Fibroblast of villous mesenchyme (primary cell): ENCODE measurements at regions not wholly inside any gene's neighbourhood (a gene's known extent, or its start where the extent isn't known, plus 50 kb on each side); places are given as distances from the start of the nearest gene placed in this dataset.

Source experiments
- DNase-seq: peaks from one replicate; pipeline ENCODE4 v3.0.0-alpha.2; 2010; ENCODE audit warnings: low read depth
- H3K4me3 ChIP-seq: 2 replicates; pipeline ENCODE4 v1.5.1; 2011; ENCODE audit warnings: low read depth, mild to moderate bottlenecking, low read length
- TF ChIP-seq, protein P1 (sequence below): IDR thresholded peaks from 2 replicates; pipeline ENCODE4 v1.5.1; 2012; ENCODE audit warnings: low read depth, mild to moderate bottlenecking, low read length; ENCODE audit not compliant: insufficient read depth

DNA sequence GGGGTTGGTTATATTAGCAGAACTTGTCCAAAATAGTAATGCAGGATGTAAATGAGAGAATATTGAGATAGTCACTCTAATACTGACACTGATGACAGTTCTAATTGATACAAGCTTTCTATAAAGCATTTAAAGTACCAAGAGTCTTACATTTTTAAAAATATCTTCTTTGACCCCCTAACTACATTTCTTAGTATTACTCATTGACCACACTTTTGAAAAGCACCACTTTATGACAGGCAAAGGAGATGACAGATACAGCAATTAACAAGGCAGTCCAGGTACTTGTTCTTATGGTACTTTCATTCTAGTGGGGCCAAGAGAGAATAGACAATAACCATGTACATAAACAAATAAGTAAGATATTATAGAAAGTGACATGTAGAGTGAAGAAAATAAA, 139.4 kb upstream of the EYA4 start:
- no peak for DNase-seq
- TF ChIP-seq, protein P1, sequence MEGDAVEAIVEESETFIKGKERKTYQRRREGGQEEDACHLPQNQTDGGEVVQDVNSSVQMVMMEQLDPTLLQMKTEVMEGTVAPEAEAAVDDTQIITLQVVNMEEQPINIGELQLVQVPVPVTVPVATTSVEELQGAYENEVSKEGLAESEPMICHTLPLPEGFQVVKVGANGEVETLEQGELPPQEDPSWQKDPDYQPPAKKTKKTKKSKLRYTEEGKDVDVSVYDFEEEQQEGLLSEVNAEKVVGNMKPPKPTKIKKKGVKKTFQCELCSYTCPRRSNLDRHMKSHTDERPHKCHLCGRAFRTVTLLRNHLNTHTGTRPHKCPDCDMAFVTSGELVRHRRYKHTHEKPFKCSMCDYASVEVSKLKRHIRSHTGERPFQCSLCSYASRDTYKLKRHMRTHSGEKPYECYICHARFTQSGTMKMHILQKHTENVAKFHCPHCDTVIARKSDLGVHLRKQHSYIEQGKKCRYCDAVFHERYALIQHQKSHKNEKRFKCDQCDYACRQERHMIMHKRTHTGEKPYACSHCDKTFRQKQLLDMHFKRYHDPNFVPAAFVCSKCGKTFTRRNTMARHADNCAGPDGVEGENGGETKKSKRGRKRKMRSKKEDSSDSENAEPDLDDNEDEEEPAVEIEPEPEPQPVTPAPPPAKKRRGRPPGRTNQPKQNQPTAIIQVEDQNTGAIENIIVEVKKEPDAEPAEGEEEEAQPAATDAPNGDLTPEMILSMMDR = no peak
- no peak overlapping the region for H3K4me3 ChIP-seq

GRCh38 chr6:133106934-133107333, 134.2 kb upstream of the EYA4 start:
- DNase-seq = no peak
- TF ChIP-seq, protein P1 = no peak
- no peak overlapping the region for H3K4me3 ChIP-seq

GRCh38 chr6:133108419-133108818, 132.7 kb upstream of the EYA4 start:
- DNase-seq = no peak
- no peak overlapping the region for H3K4me3 ChIP-seq
- TF ChIP-seq, protein P1 = no peak

GRCh38 chr6:133114973-133115372, 126.2 kb upstream of the EYA4 start:
- TF ChIP-seq, protein P1 = no peak
- no peak for DNase-seq
- no peak overlapping the region for H3K4me3 ChIP-seq

DNA sequence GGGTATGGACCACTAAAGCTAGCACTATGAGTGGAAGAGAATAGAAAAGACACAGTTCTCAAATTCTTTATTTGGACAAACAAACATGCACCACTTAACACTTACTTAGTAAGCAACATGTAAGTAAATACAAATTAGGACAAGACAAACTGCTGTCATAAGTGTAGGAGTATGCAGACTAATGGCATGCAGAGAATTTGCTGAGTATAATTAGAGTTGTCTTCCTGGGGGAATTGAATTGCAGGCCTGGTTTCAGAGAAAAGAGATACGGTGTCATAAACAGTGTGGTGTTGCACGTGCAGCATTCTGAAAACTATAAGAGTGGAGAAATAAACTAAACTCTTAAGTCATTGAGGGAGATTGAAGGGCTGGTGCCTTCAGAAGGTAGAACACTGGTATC, 125.2 kb upstream of the EYA4 start:
- DNase-seq = no peak
- no peak overlapping the region for H3K4me3 ChIP-seq
- TF ChIP-seq, protein P1 = no peak

DNA sequence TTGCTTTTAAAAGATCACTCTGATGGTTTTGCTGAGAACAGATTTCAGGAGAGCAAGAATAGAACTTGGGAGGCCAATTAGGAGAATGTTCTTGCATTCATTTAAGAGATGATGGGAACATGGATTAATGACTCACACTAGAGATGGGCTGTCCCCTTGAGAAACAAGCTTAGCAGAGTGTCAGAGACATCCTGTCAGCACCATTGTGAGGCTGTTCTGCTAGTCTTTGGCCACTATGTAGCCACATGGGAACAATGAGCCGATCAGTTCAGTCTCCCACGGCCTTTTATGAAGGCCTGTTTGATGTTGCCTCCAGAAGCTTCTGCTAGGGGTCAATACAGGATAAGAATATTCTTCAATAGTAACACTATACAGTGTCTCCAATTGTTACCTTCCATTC, 113.0 kb upstream of the EYA4 start:
- DNase-seq = no peak
- TF ChIP-seq, protein P1 = no peak
- no peak overlapping the region for H3K4me3 ChIP-seq

DNA sequence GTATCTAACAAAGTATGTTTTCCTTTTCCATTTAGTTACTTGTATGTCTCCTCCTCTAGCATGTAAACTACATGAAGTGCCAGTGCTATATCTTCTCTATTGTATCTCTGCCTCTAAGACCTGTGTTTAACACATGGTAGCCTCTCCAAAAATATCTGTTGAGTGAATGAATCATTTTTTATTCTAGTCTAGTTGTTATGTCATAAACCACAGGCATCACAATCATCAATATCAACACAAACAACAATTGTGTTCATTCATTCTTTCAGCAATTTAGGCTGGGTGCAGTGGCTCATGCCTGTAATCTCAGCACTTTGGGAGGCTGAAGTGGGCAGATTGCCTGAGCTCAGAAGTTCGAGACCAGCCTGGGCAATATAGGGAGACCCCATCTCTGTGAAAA, 111.6 kb upstream of the EYA4 start:
- no peak for DNase-seq
- H3K4me3 ChIP-seq = no peak overlapping the region
- TF ChIP-seq, protein P1 = no peak
